H1 (cell line): ENCODE measurements at regions not wholly inside any gene's neighbourhood (a gene's known extent, or its start where the extent isn't known, plus 50 kb on each side); places are given as distances from the start of the nearest gene placed in this dataset.

Experiments
- ATF3 ChIP-seq: IDR thresholded peaks from 2 replicates; pipeline ENCODE4 v1.6.1; 2011; ENCODE audit warnings: low read depth, mild to moderate bottlenecking, low read length; ENCODE audit not compliant: insufficient read depth
- CHD7 ChIP-seq: fragments of 300-600 bp; sonication (generic); IDR thresholded peaks from 2 replicates; pipeline ENCODE4 v1.7.1; 2012; ENCODE audit warnings: low read length, moderate library complexity, mild to moderate bottlenecking, inconsistent platforms; ENCODE audit not compliant: insufficient replicate concordance
- KDM5A ChIP-seq: fragments of 200-600 bp; IDR thresholded peaks from 2 replicates; pipeline ENCODE4 v1.7.1; 2012; ENCODE audit warnings: mild to moderate bottlenecking, low read length, inconsistent platforms, mixed read lengths
- RAD21 ChIP-seq, 2 experiments: IDR thresholded peaks in 1 of 2; conservative IDR thresholded peaks in 1 of 2; 2 replicates each; pipeline ENCODE4 v1.6.1; 2011; ENCODE audit warnings: low read depth in 2 of 2, low read length in 2 of 2, improper control_type of control experiment in 1 of 2, inconsistent platforms in 1 of 2, mild to moderate bottlenecking in 1 of 2, moderate library complexity in 1 of 2
- TAF7 ChIP-seq: optimal IDR thresholded peaks from 2 replicates; pipeline ENCODE3; 2011; ENCODE audit warnings: low read depth, mild to moderate bottlenecking, inconsistent platforms, low read length, moderate library complexity, borderline replicate concordance
- USF2 ChIP-seq: IDR thresholded peaks from 2 replicates; pipeline ENCODE4 v1.6.1; 2011; ENCODE audit warnings: low read length, improper control_type of control experiment

GRCh38 chr2:220347626-220348025, 720.2 kb downstream of the SLC4A3 start (continued):
- TF ChIP-seq TAF7 (no peak), USF2 (no peak), CHD7 (no peak), ATF3 (no peak), KDM5A (no peak), RAD21 (IDR thresholded peaks at IDR 0.05 in 1 of 2, conservative IDR thresholded peaks at IDR 0.05 in 1 of 2; ENCODE audit: low read depth in 2 of 2, low read length in 2 of 2) (no peak)
